ENCODE measurements at regions not wholly inside any gene's neighbourhood (a gene's known extent, or its start where the extent isn't known, plus 50 kb on each side); places are given as distances from the start of the nearest gene placed in this dataset.

DNA sequence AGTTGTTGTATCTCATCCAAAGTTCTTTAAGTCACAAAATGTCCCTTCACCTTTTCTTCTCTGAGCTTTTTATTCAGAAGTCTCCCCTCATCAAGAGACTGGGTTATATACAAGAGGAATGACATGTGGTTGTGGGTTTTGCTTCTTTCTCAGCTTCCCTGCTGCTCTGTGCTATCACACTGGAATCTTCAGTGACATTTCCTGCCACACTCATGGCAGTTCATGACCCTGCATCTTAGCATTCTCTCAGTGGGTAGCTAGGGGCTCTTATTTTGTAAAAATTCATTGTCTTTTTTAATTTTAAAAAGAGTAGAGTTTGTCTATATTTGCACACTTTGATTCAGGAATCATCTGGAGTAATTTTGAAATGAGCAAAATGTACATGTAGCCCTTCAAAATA is 236.9 kb upstream of the TMEM229A start (continued):
- no peak for TF ChIP-seq MYC (IDR thresholded peaks at IDR 0.05; ENCODE audit: borderline replicate concordance, low read length)
- no peak for TF ChIP-seq FOXS1 (CRISPR knock-in tag; IDR thresholded peaks at IDR 0.05)
- no peak for TF ChIP-seq JUNB (IDR thresholded peaks at IDR 0.05)
- TF ChIP-seq NFE2L2 (conservative IDR thresholded peaks at IDR 0.05; ENCODE audit: low read length) = no peak

- no peak for TF ChIP-seq SREBF2 (IDR thresholded peaks at IDR 0.05)
- no peak for TF ChIP-seq POLR2A (IDR thresholded peaks at IDR 0.05; ENCODE audit: low read length)
- no peak for TF ChIP-seq RFX5 (IDR thresholded peaks at IDR 0.05)
- no peak for TF ChIP-seq MAFK (IDR thresholded peaks at IDR 0.05; ENCODE audit: partially characterized antibody)
- no peak for TF ChIP-seq PBX3 (IDR thresholded peaks at IDR 0.05)
- no peak for TF ChIP-seq NFE2L2 (conservative IDR thresholded peaks at IDR 0.05; ENCODE audit: low read length)
- TF ChIP-seq, protein P1, sequence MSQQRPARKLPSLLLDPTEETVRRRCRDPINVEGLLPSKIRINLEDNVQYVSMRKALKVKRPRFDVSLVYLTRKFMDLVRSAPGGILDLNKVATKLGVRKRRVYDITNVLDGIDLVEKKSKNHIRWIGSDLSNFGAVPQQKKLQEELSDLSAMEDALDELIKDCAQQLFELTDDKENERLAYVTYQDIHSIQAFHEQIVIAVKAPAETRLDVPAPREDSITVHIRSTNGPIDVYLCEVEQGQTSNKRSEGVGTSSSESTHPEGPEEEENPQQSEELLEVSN (IDR thresholded peaks at IDR 0.05; ENCODE audit: borderline replicate concordance, low read depth) = no peak
- TF ChIP-seq TFCP2L1 (CRISPR knock-in tag; IDR thresholded peaks at IDR 0.05) = no peak
- no peak for TF ChIP-seq MAX (IDR thresholded peaks at IDR 0.05)
- no peak for TF ChIP-seq ZC3H11A (IDR thresholded peaks at IDR 0.05)
- no peak for TF ChIP-seq NPAS2 (CRISPR knock-in tag; IDR thresholded peaks at IDR 0.05; ENCODE audit: borderline replicate concordance)
- TF ChIP-seq ZSCAN20 (CRISPR knock-in tag; IDR thresholded peaks at IDR 0.05) = no peak
- TF ChIP-seq MAZ (IDR thresholded peaks at IDR 0.05; ENCODE audit: borderline replicate concordance, low read depth, low read length) = no peak
- no peak for TF ChIP-seq RCOR1 (IDR thresholded peaks at IDR 0.05; ENCODE audit: low read depth, low read length)
- TF ChIP-seq EHMT2 (IDR thresholded peaks at IDR 0.05; ENCODE audit: low read depth) = no peak
- TF ChIP-seq EP300 (IDR thresholded peaks at IDR 0.05) = no peak
- TF ChIP-seq RARB (CRISPR knock-in tag; IDR thresholded peaks at IDR 0.05) = no peak
- no peak for TF ChIP-seq JUN (IDR thresholded peaks at IDR 0.05)
- 33% methylated on average over 2 of the region's 2 CpGs for WGBS (ENCODE audit: missing lambda C conversion rate)
- DNase-seq (ENCODE audit: low read depth in 1 of 2, low spot score in 1 of 2) (no peak), ATAC-seq (no peak), FAIRE-seq (no peak)
- POLR2A ChIA-PET = no interaction called here
- H3K27ac ChIP-seq = no peak overlapping the region
- H3K4me3 ChIP-seq = no peak overlapping the region
- H3K4me2 ChIP-seq = no peak overlapping the region
- H3K4me1 ChIP-seq = no peaks in the 10 kb centered on the region
- no peaks in the 10 kb centered on the region for H3K9me3 ChIP-seq
- CTCF ChIA-PET = no interaction called here
Measured at GRCh38 chr7:124267154-124267553, 234.3 kb upstream of the TMEM229A start.

GRCh38 chr7:124263232-124263827 is 230.5 kb upstream of the TMEM229A start:
- WGBS (ENCODE audit: missing lambda C conversion rate) = 31% methylated on average over 4 of the region's 4 CpGs

More at GRCh38 chr7:124263232-124263827, 230.5 kb upstream of the TMEM229A start:
- ATAC-seq (no peak; a peak in 1 of 6 replicates), DNase-seq (ENCODE audit: low read depth in 1 of 2, low spot score in 1 of 2) (peak in 1 of 2 experiments; percentile 21), FAIRE-seq (no peak)
- ChIA-PET POLR2A (no interaction called here), CTCF (no interaction called here)
- Histone ChIP-seq H3K27ac (peak overlapping the region; percentile 22 to 23; a peak in 2 of 6 replicates), H3K4me2 (peak overlapping the region; percentile 28; the same call in 2 of the 3 replicates), H3K4me1 (no peaks in the 10 kb centered on the region), H3K9me3 (no peaks in the 10 kb centered on the region), H3K4me3 (no peak overlapping the region)
- TF ChIP-seq USF2 (IDR thresholded peaks at IDR 0.05) (no peak), ESRRA (IDR thresholded peaks at IDR 0.05; ENCODE audit: borderline replicate concordance, low read length) (no peak), JUN (IDR thresholded peaks at IDR 0.05) (no peak), MAZ (IDR thresholded peaks at IDR 0.05; ENCODE audit: borderline replicate concordance, low read depth, low read length) (no peak), HEYL (CRISPR knock-in tag; IDR thresholded peaks at IDR 0.05) (no peak), KDM5A (IDR thresholded peaks at IDR 0.05) (no peak), MAFK (IDR thresholded peaks at IDR 0.05; ENCODE audit: partially characterized antibody) (no peak), ZSCAN20 (CRISPR knock-in tag; IDR thresholded peaks at IDR 0.05) (no peak), FOSL2 (IDR thresholded peaks at IDR 0.05) (no peak), FOSL2 (CRISPR knock-in tag; IDR thresholded peaks at IDR 0.05) (no peak), NPAS2 (CRISPR knock-in tag; IDR thresholded peaks at IDR 0.05; ENCODE audit: borderline replicate concordance) (no peak), FOSB (CRISPR knock-in tag; IDR thresholded peaks at IDR 0.05) (no peak), HOXB13 (CRISPR knock-in tag; IDR thresholded peaks at IDR 0.05; ENCODE audit: low read depth) (no peak), HDAC2 (IDR thresholded peaks at IDR 0.05) (no peak), HES2 (IDR thresholded peaks at IDR 0.05) (no peak)
- TF ChIP-seq, protein P1 (IDR thresholded peaks at IDR 0.05; ENCODE audit: borderline replicate concordance, low read depth) = no peak

All from A549 (cell line).